PC-9 (cell line): ENCODE measurements at regions not wholly inside any gene's neighbourhood (a gene's known extent, or its start where the extent isn't known, plus 50 kb on each side); places are given as distances from the start of the nearest gene placed in this dataset.

Experiments used
- BruUV-seq: library from RNA; stranded (reverse); fragments of 400-500 nt; replicated peaks from 2 replicates; lab custom pipeline; 2021; lab: Mats Ljungman, UMichigan
- CTCF ChIA-PET: fragments of 300-600 bp; sonication (Branson Sonifier 250); formaldehyde crosslinking; loops from one replicate; lab custom pipeline; 2022; ENCODE audit warnings: antibody characterized with exemption; lab: Charles Lee
- POLR2A ChIA-PET: fragments of 300-600 bp; sonication (Branson Sonifier 250); formaldehyde crosslinking; loops from one replicate; lab custom pipeline; 2022; ENCODE audit warnings: antibody characterized with exemption; ENCODE audit not compliant: unreplicated experiment; lab: Charles Lee
- DNase-seq, 2 experiments: peaks; one replicate each; pipeline versions ENCODE4 v3.0.0 to v3.0.0-alpha.2; 2015 to 2022; ENCODE audit warnings: mixed read lengths in 1 of 2
- H2AFZ ChIP-seq: fragments of 200-600 bp; sonication (generic); 2 replicates; pipeline ENCODE4 v1.8.1; 2017; ENCODE audit warnings: antibody characterized with exemption
- H3F3A ChIP-seq: fragments of 200-600 bp; sonication (generic); 2 replicates; pipeline ENCODE4 v1.8.1; 2017; ENCODE audit warnings: antibody characterized with exemption, mild to moderate bottlenecking, low read depth; ENCODE audit not compliant: insufficient read depth
- H3K27ac ChIP-seq: fragments of 200-600 bp; sonication (generic); 2 replicates; pipeline ENCODE4 v1.6.1; 2016; ENCODE audit warnings: mixed run types
- H3K27me3 ChIP-seq: fragments of 200-600 bp; sonication (generic); 2 replicates; pipeline ENCODE4 v1.6.1; 2016; ENCODE audit warnings: low read depth, mixed run types; ENCODE audit not compliant: insufficient read depth
- H3K36me3 ChIP-seq: fragments of 200-600 bp; sonication (generic); 2 replicates; pipeline ENCODE4 v1.6.1; 2016; ENCODE audit warnings: low read depth, mixed run types
- H3K4me1 ChIP-seq: fragments of 200-600 bp; sonication (generic); replicated peaks from 2 replicates; pipeline ENCODE4 v1.6.1; 2016; ENCODE audit warnings: mixed run types; ENCODE audit not compliant: insufficient read depth
- H3K4me2 ChIP-seq: fragments of 200-600 bp; sonication (generic); 2 replicates; pipeline ENCODE4 v1.6.1; 2017; ENCODE audit warnings: mixed run types
- H3K4me3 ChIP-seq: fragments of 200-600 bp; sonication (generic); 2 replicates; pipeline ENCODE4 v1.6.1; 2016; ENCODE audit warnings: mixed run types
- H3K79me2 ChIP-seq: fragments of 200-600 bp; sonication (generic); 2 replicates; pipeline ENCODE4 v1.6.1; 2017; ENCODE audit warnings: low read depth, mixed run types
- H3K9me2 ChIP-seq: fragments of 200-600 bp; sonication (generic); 2 replicates; pipeline ENCODE4 v1.8.1; 2017; ENCODE audit warnings: mild to moderate bottlenecking; ENCODE audit not compliant: insufficient read depth
- H3K9me3 ChIP-seq: fragments of 200-600 bp; sonication (generic); 2 replicates; pipeline ENCODE4 v1.8.1; 2016; ENCODE audit warnings: low read depth; ENCODE audit not compliant: insufficient read depth
- H4K20me1 ChIP-seq: fragments of 200-600 bp; sonication (generic); 2 replicates; pipeline ENCODE4 v1.8.1; 2017; ENCODE audit not compliant: insufficient read depth
- EZH2 ChIP-seq: fragments of 200-600 bp; sonication (generic); IDR thresholded peaks from 2 replicates; pipeline ENCODE4 v1.8.0; 2017; ENCODE audit warnings: antibody characterized with exemption, low read depth
- intact Hi-C: fragments of 100-400 bp; cut with micrococcal nuclease; formaldehyde crosslinking; loops from one replicate; pipeline ENCODE4 v1.10.0; 2022; ENCODE audit not compliant: unreplicated experiment
- TF ChIP-seq, protein P1 (sequence below): fragments of 200-600 bp; sonication (generic); conservative IDR thresholded peaks from 2 replicates; pipeline ENCODE4 v1.6.1; 2017; ENCODE audit warnings: mixed run types, antibody characterized with exemption, mild to moderate bottlenecking, moderate library complexity

DNA sequence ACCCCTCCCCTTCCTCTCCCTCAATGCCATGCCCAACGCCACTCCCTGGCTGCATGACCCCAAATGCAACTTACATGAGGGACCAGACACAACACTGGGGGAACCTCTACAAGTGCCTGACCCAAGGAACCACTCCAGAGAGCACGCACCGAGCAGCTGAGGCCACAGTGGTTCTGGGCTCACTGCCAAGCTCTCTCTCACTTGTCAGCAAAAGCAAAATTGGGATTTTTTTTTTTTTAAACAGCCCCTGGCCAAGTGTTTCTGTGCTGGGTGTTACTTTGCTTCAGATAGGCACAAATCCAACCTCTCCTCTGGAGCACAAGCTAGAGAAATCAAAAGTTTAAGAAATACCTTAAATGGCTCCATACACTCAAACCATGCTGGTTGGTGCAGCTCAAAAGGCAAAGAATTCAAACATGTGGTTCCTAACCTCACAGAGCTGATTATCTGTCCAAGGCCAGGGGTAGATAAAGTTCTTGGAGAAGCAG is 363.0 kb downstream of the SETD4 start:
- Histone ChIP-seq H4K20me1 (no peaks in the 10 kb centered on the region), H3K4me3 (no peak overlapping the region), H3K27ac (no peak overlapping the region), H3K4me1 (no peaks in the 10 kb centered on the region), H3K79me2 (no peaks in the 10 kb centered on the region), H3K36me3 (no peaks in the 10 kb centered on the region), H3K27me3 (no peaks in the 10 kb centered on the region), H3K9me3 (no peaks in the 10 kb centered on the region), H2AFZ (no peak overlapping the region), H3K4me2 (no peak overlapping the region), H3F3A (no peaks in the 10 kb centered on the region), H3K9me2 (no peaks in the 10 kb centered on the region)
- intact Hi-C loops, result no loop called here
- BruUV-seq, result no TSS peak
- CTCF ChIA-PET, result no interaction called here
- POLR2A ChIA-PET, result no interaction called here
- peak in 1 of 2 experiments; percentile 9 for DNase-seq
- TF ChIP-seq, protein P1, sequence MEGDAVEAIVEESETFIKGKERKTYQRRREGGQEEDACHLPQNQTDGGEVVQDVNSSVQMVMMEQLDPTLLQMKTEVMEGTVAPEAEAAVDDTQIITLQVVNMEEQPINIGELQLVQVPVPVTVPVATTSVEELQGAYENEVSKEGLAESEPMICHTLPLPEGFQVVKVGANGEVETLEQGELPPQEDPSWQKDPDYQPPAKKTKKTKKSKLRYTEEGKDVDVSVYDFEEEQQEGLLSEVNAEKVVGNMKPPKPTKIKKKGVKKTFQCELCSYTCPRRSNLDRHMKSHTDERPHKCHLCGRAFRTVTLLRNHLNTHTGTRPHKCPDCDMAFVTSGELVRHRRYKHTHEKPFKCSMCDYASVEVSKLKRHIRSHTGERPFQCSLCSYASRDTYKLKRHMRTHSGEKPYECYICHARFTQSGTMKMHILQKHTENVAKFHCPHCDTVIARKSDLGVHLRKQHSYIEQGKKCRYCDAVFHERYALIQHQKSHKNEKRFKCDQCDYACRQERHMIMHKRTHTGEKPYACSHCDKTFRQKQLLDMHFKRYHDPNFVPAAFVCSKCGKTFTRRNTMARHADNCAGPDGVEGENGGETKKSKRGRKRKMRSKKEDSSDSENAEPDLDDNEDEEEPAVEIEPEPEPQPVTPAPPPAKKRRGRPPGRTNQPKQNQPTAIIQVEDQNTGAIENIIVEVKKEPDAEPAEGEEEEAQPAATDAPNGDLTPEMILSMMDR, result no peak
- TF ChIP-seq EZH2, result no peak

DNA sequence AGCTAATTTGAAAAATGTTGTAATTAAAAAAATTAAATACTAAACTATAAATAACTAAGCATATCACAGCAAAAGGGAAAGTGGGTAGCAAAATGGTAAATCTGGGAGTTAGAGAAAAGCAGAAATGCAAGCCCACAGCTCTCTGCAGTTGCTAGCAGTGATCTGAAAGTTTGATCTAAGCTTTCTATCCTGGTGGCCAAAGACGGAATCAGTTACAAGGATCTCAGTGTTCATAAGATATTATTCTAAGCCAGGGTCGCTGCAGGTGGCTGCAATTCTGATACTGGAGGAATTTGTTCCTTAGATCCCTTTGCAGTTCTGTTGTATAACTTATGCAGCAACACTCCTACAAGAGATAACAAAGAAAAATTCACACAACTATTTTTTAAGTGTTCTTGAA is 363.7 kb downstream of the SETD4 start:
- Histone ChIP-seq H3K27ac (no peak overlapping the region), H3K4me1 (no peaks in the 10 kb centered on the region), H3K27me3 (no peaks in the 10 kb centered on the region), H4K20me1 (no peaks in the 10 kb centered on the region), H3K9me2 (no peaks in the 10 kb centered on the region), H2AFZ (no peak overlapping the region), H3K36me3 (no peaks in the 10 kb centered on the region), H3K4me2 (no peak overlapping the region), H3K9me3 (no peaks in the 10 kb centered on the region), H3K4me3 (no peak overlapping the region), H3K79me2 (no peaks in the 10 kb centered on the region), H3F3A (no peaks in the 10 kb centered on the region)
- POLR2A ChIA-PET, result no interaction called here
- TF ChIP-seq EZH2, result no peak
- TF ChIP-seq, protein P1, result no peak
- BruUV-seq, result no TSS peak
- no peak for DNase-seq
- intact Hi-C loops, result no loop called here
- CTCF ChIA-PET, result no interaction called here

DNA sequence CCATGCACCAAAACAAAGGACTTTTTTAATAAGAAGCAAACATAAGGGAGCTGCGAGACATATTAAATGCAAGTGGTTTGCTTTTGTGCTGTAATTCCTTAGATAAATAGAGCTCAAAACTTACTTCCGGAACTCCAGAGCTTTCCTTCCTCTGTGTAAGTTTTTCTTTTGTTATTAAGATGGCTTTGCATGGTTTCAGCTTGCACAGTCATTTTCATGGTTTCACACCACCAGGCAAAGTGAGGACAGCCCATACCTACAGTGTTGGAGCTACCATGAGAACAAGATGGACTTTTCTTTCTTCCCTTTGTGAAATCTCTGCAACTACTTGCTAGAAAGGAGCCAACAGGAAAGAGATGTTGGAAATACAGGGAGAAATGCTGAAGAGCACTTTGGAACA is 368.0 kb downstream of the SETD4 start:
- ChIA-PET CTCF (no interaction called here), POLR2A (no interaction called here)
- no peak overlapping the region for H3K4me3 ChIP-seq
- no peak overlapping the region for H2AFZ ChIP-seq
- no peaks in the 10 kb centered on the region for H3K9me3 ChIP-seq
- no peaks in the 10 kb centered on the region for H4K20me1 ChIP-seq
- no peak overlapping the region for H3K4me2 ChIP-seq
- intact Hi-C loops, result no loop called here
- TF ChIP-seq EZH2, result no peak
- TF ChIP-seq, protein P1, result no peak
- DNase-seq, result no peak
- no peaks in the 10 kb centered on the region for H3K4me1 ChIP-seq
- H3F3A ChIP-seq, result no peaks in the 10 kb centered on the region
- no peaks in the 10 kb centered on the region for H3K79me2 ChIP-seq
- BruUV-seq, result no TSS peak
- H3K9me2 ChIP-seq, result no peaks in the 10 kb centered on the region
- no peaks in the 10 kb centered on the region for H3K27me3 ChIP-seq
- no peak overlapping the region for H3K27ac ChIP-seq
- no peaks in the 10 kb centered on the region for H3K36me3 ChIP-seq
